Ascending aorta (tissue), 2 donors: ENCODE measurements at regions not wholly inside any gene's neighbourhood (a gene's known extent, or its start where the extent isn't known, plus 50 kb on each side); places are given as distances from the start of the nearest gene placed in this dataset.

Experiments used
- DNase-seq, 2 donors: peaks; one replicate each; pipeline ENCODE4 v3.0.0-alpha.2; 2019; ENCODE audit warnings: low spot score in 2 of 2
- H3K27ac ChIP-seq, 2 donors: fragments of 200-600 bp; sonication (generic); one replicate each; pipeline ENCODE4 v1.5.1; 2016 to 2017; ENCODE audit warnings: mild to moderate bottlenecking in 1 of 2
- H3K27me3 ChIP-seq: fragments of 200-600 bp; sonication (generic); one replicate; pipeline ENCODE4 v1.5.1; 2017
- H3K36me3 ChIP-seq, 2 donors: fragments of 200-600 bp; sonication (generic); one replicate each; pipeline ENCODE4 v1.5.1; 2016
- H3K4me1 ChIP-seq, 2 donors: fragments of 200-600 bp; sonication (generic); one replicate each; pipeline ENCODE4 v1.5.1; 2016 to 2017; ENCODE audit warnings: mild to moderate bottlenecking in 1 of 2
- H3K4me3 ChIP-seq, 2 donors: fragments of 200-600 bp; sonication (generic); one replicate each; pipeline ENCODE4 v1.5.1; 2016 to 2017; ENCODE audit warnings: mild to moderate bottlenecking in 1 of 2
- H3K9me3 ChIP-seq, 2 donors: fragments of 200-600 bp; sonication (generic); one replicate each; pipeline ENCODE4 v1.5.1; 2016
- intact Hi-C: fragments of 100-400 bp; cut with DNase I; formaldehyde crosslinking; loops from one replicate; pipeline ENCODE4 v1.15.1; 2023
- TF ChIP-seq, protein P1 (sequence below), 3 experiments: fragments of 200-600 bp in 2 of 3; fragments of 450-650 bp in 1 of 3; sonication (generic) in 2 of 3; IDR thresholded peaks; one replicate each; pipeline ENCODE4 v1.5.1; 2016 to 2019; ENCODE audit warnings: antibody characterized with exemption in 3 of 3, mild to moderate bottlenecking in 1 of 3, moderate library complexity in 1 of 3

DNA sequence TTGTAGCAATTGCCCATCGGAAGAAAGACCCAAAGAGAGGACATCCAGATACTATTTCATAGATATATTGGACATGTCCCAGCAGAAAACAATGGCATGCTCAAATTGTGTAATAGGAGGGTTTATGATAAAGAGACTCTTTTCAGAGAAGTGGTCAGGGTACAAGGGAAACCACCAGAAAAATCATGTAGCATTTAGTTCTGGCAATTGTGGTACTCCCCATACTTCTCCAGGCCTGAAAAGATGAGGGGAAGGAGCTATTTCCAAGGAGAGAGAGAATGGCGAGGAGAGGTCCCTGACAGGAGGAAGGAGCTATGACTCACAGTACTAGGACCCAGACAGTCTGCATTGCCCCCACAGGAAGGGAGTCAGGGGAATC lies 68.4 kb upstream of the ADO start:
- Histone ChIP-seq H3K27ac (no peak overlapping the region), H3K4me3 (no peak overlapping the region), H3K36me3 (no peaks in the 10 kb centered on the region), H3K4me1 (no peaks in the 10 kb centered on the region), H3K27me3 (no peaks in the 10 kb centered on the region), H3K9me3 (no peaks in the 10 kb centered on the region)
- DNase-seq: no peak
- intact Hi-C loops: no loop called here
- TF ChIP-seq, protein P1, sequence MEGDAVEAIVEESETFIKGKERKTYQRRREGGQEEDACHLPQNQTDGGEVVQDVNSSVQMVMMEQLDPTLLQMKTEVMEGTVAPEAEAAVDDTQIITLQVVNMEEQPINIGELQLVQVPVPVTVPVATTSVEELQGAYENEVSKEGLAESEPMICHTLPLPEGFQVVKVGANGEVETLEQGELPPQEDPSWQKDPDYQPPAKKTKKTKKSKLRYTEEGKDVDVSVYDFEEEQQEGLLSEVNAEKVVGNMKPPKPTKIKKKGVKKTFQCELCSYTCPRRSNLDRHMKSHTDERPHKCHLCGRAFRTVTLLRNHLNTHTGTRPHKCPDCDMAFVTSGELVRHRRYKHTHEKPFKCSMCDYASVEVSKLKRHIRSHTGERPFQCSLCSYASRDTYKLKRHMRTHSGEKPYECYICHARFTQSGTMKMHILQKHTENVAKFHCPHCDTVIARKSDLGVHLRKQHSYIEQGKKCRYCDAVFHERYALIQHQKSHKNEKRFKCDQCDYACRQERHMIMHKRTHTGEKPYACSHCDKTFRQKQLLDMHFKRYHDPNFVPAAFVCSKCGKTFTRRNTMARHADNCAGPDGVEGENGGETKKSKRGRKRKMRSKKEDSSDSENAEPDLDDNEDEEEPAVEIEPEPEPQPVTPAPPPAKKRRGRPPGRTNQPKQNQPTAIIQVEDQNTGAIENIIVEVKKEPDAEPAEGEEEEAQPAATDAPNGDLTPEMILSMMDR (IDR thresholded peaks at IDR 0.05): no peak

DNA sequence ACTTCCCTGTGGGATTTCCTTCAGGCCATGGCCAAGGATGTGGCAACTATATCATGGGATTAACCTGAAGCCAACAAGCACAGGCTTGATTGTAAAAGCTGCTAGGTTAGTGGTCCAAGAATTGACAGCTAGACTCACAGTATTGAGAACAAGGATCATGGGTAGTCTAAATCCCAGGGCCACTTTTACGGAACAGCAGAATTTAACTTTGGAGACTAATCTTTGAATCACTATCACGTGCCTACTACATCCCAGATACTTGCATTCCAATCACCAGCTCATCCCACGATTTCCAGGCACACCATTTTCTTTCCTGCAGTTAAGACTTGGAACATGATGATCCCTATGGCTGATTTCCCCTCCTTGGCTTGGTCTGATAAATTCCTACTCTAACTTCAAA lies 65.6 kb upstream of the ADO start:
- Histone ChIP-seq H3K36me3 (no peaks in the 10 kb centered on the region), H3K4me3 (no peak overlapping the region), H3K9me3 (no peaks in the 10 kb centered on the region), H3K27ac (no peak overlapping the region), H3K4me1 (no peaks in the 10 kb centered on the region), H3K27me3 (no peaks in the 10 kb centered on the region)
- no peak for DNase-seq
- intact Hi-C loops: no loop called here
- TF ChIP-seq, protein P1 (IDR thresholded peaks at IDR 0.05): no peak

DNA sequence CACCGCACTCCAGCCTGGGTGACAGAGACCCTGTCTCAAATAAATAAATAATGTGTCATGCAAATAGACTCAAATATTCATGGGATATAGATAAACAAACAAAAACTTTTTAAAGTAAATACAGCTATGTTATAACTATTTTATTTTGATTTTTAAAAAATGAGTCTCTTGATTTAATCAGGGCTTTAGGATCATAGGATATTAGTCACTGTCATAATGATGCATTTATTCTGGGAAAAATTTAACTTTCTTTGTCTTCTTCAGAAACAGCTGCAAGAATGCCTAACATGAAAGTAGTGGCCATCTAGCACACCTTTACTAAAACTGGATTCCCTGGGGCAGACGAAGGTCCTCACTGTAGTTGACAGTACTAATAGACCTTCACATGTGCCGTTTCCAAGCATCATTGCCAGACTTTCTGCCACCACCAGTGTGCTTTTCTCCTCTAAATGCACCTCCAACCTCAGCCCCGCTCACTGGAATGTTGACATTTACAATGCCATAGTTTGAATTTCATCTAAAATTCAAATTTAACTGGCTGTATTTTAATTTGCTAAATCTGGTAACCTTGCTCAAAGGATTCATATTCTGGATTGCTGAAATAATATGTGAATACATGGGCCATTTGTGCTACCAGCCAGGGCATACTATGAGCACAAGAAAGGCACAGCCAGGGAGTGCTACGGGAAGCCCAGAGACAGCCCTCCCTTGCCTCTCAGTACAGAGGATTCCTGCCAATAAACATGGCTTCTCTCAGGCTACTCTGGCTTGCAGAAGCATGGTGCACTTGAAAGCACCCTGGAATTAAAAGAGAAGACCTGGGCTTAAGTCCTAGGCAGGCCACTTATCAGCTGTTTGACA lies 63.4 kb upstream of the ADO start:
- Histone ChIP-seq H3K27me3 (no peaks in the 10 kb centered on the region), H3K9me3 (no peaks in the 10 kb centered on the region), H3K4me1 (no peaks in the 10 kb centered on the region), H3K27ac (no peak overlapping the region), H3K4me3 (no peak overlapping the region), H3K36me3 (no peaks in the 10 kb centered on the region)
- TF ChIP-seq, protein P1 (IDR thresholded peaks at IDR 0.05): no peak
- intact Hi-C loops: no loop called here
- no peak for DNase-seq

DNA sequence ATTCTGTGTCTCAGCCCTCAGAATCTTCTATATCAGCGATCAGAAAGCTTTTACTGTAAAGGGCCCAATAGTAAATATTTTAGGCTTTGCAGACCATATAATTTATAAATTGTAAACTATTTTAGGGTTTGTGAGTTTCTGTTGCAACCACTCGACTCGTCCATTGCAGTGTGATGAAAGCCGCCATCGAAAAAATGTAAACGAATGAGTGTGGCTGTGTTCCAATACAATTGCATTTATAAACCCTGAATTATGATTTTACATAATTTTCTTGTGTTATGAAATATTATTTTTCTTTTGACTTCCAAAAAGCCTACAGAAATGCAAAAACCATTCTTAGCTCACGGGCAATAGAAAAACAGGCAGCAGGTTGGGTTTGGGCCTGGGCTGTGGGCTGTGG lies 62.5 kb upstream of the ADO start:
- H3K27ac ChIP-seq: no peak overlapping the region

DNA sequence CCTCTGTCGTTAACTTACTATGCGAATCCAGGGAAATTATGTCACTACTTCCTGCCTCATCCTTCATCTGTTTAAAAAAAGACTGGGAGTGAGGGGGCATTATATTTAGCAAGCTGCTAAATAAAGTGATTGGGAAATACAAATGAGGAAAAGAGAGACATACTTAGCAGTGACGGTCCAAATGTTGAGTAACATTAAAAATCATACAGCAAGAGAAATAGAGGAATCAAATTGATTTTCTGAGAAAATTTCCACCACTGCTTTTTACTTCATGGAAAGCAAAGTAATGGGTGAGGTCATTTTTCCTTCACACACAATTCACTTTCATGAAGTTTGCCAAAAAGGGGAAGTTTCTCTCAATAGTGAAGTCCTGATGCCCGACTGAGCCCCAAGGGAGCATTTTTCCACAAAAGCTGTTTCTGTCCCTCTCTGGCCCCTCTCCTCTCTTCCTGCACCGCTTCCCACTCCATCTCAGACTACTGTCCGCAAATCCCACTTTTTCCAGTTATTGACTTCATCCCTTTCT lies 61.9 kb upstream of the ADO start:
- Histone ChIP-seq H3K27ac (no peak overlapping the region), H3K27me3 (no peaks in the 10 kb centered on the region), H3K36me3 (no peaks in the 10 kb centered on the region), H3K4me1 (no peaks in the 10 kb centered on the region), H3K4me3 (no peak overlapping the region), H3K9me3 (no peaks in the 10 kb centered on the region)
- intact Hi-C loops: no loop called here
- DNase-seq: no peak
- TF ChIP-seq, protein P1 (IDR thresholded peaks at IDR 0.05): no peak

More for the DNA sequence above, 62.5 kb upstream of the ADO start:
- Histone ChIP-seq H3K9me3 (no peaks in the 10 kb centered on the region), H3K4me1 (no peaks in the 10 kb centered on the region), H3K36me3 (no peaks in the 10 kb centered on the region), H3K27me3 (no peaks in the 10 kb centered on the region), H3K4me3 (no peak overlapping the region)
- intact Hi-C loops: no loop called here
- TF ChIP-seq, protein P1 (IDR thresholded peaks at IDR 0.05): no peak
- no peak for DNase-seq
